ENCODE measurements at regions not wholly inside any gene's neighbourhood (a gene's known extent, or its start where the extent isn't known, plus 50 kb on each side); places are given as distances from the start of the nearest gene placed in this dataset.

DNA sequence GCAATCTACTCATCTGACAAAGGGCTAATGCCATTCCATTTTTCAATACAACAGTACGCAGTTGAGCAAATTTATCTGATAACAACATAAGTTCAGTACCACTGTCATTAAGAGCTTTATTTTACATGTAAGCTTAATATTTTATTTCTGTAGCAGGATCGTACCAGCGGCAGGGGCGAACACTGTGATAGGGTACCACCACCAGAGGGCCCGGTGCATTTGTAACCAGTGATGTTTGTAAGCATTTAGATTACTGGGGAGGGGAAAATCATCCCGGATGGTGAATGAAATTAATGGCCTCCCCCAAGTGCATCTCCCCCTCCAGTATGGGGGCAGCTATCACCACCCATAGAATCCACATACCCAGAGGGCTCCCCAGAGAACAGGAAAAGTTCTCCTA, 179.0 kb downstream of the ADGRA3 start:
- no peak overlapping the region for H2AFZ ChIP-seq (ENCODE audit: low read depth)
- 87% methylated on average over 6 of the region's 6 CpGs for WGBS (ENCODE audit: low lambda C conversion rate)
- H3K4me3 ChIP-seq (ENCODE audit: low read depth in 2 of 2, low read length in 1 of 2), result no peak overlapping the region
- H3K9me3 ChIP-seq, result no peaks in the 10 kb centered on the region
- H3K79me2 ChIP-seq (ENCODE audit: insufficient read depth), result no peaks in the 10 kb centered on the region
- DNase-seq, result no peak
- no peaks in the 10 kb centered on the region for H3K27me3 ChIP-seq (ENCODE audit: insufficient read depth)
- no peaks in the 10 kb centered on the region for H3K9me2 ChIP-seq
- H3K9ac ChIP-seq, result no peak overlapping the region
- ChIA-PET CTCF (interaction anchor here (1.0 kb wide), 1 partner anchor 73 kb away, joined by 3 read pairs; no protein-coding TSS in a partner anchor), POLR2A (no interaction called here)
- no peaks in the 10 kb centered on the region for H3K4me1 ChIP-seq (ENCODE audit: control insufficient read depth in 1 of 2, insufficient read depth in 2 of 2, low read depth in 1 of 2, low read length in 1 of 2)
- no peaks in the 10 kb centered on the region for H3F3A ChIP-seq (replicated peaks; ENCODE audit: insufficient read depth)
- no peaks in the 10 kb centered on the region for H3K36me3 ChIP-seq (replicated peaks in 1 of 2; ENCODE audit: control insufficient read depth in 1 of 2, insufficient read depth in 2 of 2, low read length in 1 of 2)
- H3K4me2 ChIP-seq, result no peak overlapping the region
- H4K20me1 ChIP-seq (ENCODE audit: insufficient read depth), result no peaks in the 10 kb centered on the region
- H3K27ac ChIP-seq (ENCODE audit: low read depth in 2 of 2, low read length in 1 of 2), result no peak overlapping the region
- TF ChIP-seq CHD2 (IDR thresholded peaks at IDR 0.05; ENCODE audit: low read length, partially characterized antibody) (no peak), NRF1 (IDR thresholded peaks at IDR 0.05; ENCODE audit: low read depth, low read length) (no peak), EZH2phosphoT487 (IDR thresholded peaks at IDR 0.05; ENCODE audit: borderline replicate concordance, low read depth) (no peak), RAD21 (IDR thresholded peaks at IDR 0.05; ENCODE audit: low read length) (no peak), RXRA (IDR thresholded peaks at IDR 0.05; ENCODE audit: borderline replicate concordance, low read depth) (no peak), FOXM1 (IDR thresholded peaks at IDR 0.05; ENCODE audit: low read depth) (no peak), EP300 (IDR thresholded peaks at IDR 0.05; ENCODE audit: borderline replicate concordance in 1 of 2, low read depth in 1 of 2, low read length in 1 of 2) (no peak), RCOR1 (IDR thresholded peaks at IDR 0.05; ENCODE audit: low read length) (no peak), TAF1 (IDR thresholded peaks at IDR 0.05; ENCODE audit: borderline replicate concordance, low read depth, low read length) (no peak), GABPA (IDR thresholded peaks at IDR 0.05; ENCODE audit: low read depth) (no peak), JUND (IDR thresholded peaks at IDR 0.05) (no peak), MEF2A (IDR thresholded peaks at IDR 0.05; ENCODE audit: borderline replicate concordance, low read depth) (no peak), YY1 (IDR thresholded peaks at IDR 0.05; ENCODE audit: low read depth) (no peak)
- TF ChIP-seq, protein P1, sequence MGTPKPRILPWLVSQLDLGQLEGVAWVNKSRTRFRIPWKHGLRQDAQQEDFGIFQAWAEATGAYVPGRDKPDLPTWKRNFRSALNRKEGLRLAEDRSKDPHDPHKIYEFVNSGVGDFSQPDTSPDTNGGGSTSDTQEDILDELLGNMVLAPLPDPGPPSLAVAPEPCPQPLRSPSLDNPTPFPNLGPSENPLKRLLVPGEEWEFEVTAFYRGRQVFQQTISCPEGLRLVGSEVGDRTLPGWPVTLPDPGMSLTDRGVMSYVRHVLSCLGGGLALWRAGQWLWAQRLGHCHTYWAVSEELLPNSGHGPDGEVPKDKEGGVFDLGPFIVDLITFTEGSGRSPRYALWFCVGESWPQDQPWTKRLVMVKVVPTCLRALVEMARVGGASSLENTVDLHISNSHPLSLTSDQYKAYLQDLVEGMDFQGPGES (IDR thresholded peaks at IDR 0.05; ENCODE audit: low read depth, low read length), result no peak

DNA sequence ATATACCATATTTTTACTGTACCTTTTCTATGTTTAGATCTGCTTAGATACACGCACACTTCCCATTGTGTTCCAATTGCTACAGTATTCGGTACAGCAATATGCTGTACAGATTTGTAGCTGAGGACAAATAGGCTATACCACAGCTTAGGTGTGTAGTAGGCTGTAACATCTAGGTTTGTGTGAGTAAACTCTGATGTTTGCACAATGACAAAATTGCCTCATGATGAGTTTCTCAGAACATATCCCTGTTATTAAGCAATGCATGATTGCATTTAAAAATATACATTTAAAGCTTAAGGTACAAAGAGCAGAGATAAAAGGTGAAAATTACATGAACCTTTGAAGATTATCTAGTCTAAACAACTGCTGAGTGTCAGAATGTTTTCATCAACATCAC, 181.7 kb downstream of the ADGRA3 start:
- Histone ChIP-seq H3K27ac (ENCODE audit: low read depth in 2 of 2, low read length in 1 of 2) (no peak overlapping the region), H3K4me3 (ENCODE audit: low read depth in 2 of 2, low read length in 1 of 2) (no peak overlapping the region), H3K9me2 (no peaks in the 10 kb centered on the region), H3K36me3 (replicated peaks in 1 of 2; ENCODE audit: control insufficient read depth in 1 of 2, insufficient read depth in 2 of 2, low read length in 1 of 2) (no peaks in the 10 kb centered on the region), H3K4me2 (no peak overlapping the region), H3K9me3 (no peaks in the 10 kb centered on the region), H2AFZ (ENCODE audit: low read depth) (no peak overlapping the region), H3K9ac (no peak overlapping the region), H3K27me3 (ENCODE audit: insufficient read depth) (no peaks in the 10 kb centered on the region), H3K4me1 (ENCODE audit: control insufficient read depth in 1 of 2, insufficient read depth in 2 of 2, low read depth in 1 of 2, low read length in 1 of 2) (no peaks in the 10 kb centered on the region), H3F3A (replicated peaks; ENCODE audit: insufficient read depth) (no peaks in the 10 kb centered on the region), H4K20me1 (ENCODE audit: insufficient read depth) (no peaks in the 10 kb centered on the region), H3K79me2 (ENCODE audit: insufficient read depth) (no peaks in the 10 kb centered on the region)
- WGBS (ENCODE audit: low lambda C conversion rate), result 92% methylated on average over 2 of the region's 2 CpGs
- no peak for DNase-seq
- POLR2A ChIA-PET, result no interaction called here
- CTCF ChIA-PET, result interaction anchor here (1.0 to 2.4 kb wide), 3 partner anchors 12 to 543 kb away, joined by 3 to 6 read pairs (median 3); no protein-coding TSS in a partner anchor
- no peak for TF ChIP-seq MEF2A (IDR thresholded peaks at IDR 0.05; ENCODE audit: borderline replicate concordance, low read depth)
- TF ChIP-seq, protein P2, sequence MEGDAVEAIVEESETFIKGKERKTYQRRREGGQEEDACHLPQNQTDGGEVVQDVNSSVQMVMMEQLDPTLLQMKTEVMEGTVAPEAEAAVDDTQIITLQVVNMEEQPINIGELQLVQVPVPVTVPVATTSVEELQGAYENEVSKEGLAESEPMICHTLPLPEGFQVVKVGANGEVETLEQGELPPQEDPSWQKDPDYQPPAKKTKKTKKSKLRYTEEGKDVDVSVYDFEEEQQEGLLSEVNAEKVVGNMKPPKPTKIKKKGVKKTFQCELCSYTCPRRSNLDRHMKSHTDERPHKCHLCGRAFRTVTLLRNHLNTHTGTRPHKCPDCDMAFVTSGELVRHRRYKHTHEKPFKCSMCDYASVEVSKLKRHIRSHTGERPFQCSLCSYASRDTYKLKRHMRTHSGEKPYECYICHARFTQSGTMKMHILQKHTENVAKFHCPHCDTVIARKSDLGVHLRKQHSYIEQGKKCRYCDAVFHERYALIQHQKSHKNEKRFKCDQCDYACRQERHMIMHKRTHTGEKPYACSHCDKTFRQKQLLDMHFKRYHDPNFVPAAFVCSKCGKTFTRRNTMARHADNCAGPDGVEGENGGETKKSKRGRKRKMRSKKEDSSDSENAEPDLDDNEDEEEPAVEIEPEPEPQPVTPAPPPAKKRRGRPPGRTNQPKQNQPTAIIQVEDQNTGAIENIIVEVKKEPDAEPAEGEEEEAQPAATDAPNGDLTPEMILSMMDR (IDR thresholded peaks at IDR 0.05), result no peak
- TF ChIP-seq, protein P3, sequence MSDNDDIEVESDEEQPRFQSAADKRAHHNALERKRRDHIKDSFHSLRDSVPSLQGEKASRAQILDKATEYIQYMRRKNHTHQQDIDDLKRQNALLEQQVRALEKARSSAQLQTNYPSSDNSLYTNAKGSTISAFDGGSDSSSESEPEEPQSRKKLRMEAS (IDR thresholded peaks at IDR 0.05; ENCODE audit: low read depth), result no peak
- no peak for TF ChIP-seq RFX5 (IDR thresholded peaks at IDR 0.05; ENCODE audit: low read length)
- no peak for TF ChIP-seq SIN3A (IDR thresholded peaks at IDR 0.05; ENCODE audit: borderline replicate concordance, low read depth, low read length)
- TF ChIP-seq ELF1 (IDR thresholded peaks at IDR 0.05), result no peak
- TF ChIP-seq NRF1 (IDR thresholded peaks at IDR 0.05; ENCODE audit: low read depth, low read length), result no peak
- no peak for TF ChIP-seq RAD21 (IDR thresholded peaks at IDR 0.05; ENCODE audit: low read length)
- TF ChIP-seq TEAD4 (IDR thresholded peaks at IDR 0.05; ENCODE audit: borderline replicate concordance, insufficient read depth), result no peak
- TF ChIP-seq, protein P4, sequence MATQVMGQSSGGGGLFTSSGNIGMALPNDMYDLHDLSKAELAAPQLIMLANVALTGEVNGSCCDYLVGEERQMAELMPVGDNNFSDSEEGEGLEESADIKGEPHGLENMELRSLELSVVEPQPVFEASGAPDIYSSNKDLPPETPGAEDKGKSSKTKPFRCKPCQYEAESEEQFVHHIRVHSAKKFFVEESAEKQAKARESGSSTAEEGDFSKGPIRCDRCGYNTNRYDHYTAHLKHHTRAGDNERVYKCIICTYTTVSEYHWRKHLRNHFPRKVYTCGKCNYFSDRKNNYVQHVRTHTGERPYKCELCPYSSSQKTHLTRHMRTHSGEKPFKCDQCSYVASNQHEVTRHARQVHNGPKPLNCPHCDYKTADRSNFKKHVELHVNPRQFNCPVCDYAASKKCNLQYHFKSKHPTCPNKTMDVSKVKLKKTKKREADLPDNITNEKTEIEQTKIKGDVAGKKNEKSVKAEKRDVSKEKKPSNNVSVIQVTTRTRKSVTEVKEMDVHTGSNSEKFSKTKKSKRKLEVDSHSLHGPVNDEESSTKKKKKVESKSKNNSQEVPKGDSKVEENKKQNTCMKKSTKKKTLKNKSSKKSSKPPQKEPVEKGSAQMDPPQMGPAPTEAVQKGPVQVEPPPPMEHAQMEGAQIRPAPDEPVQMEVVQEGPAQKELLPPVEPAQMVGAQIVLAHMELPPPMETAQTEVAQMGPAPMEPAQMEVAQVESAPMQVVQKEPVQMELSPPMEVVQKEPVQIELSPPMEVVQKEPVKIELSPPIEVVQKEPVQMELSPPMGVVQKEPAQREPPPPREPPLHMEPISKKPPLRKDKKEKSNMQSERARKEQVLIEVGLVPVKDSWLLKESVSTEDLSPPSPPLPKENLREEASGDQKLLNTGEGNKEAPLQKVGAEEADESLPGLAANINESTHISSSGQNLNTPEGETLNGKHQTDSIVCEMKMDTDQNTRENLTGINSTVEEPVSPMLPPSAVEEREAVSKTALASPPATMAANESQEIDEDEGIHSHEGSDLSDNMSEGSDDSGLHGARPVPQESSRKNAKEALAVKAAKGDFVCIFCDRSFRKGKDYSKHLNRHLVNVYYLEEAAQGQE (IDR thresholded peaks at IDR 0.05; ENCODE audit: low read depth, low read length), result no peak
- no peak for TF ChIP-seq CHD2 (IDR thresholded peaks at IDR 0.05; ENCODE audit: low read length, partially characterized antibody)
- TF ChIP-seq, protein P1 (IDR thresholded peaks at IDR 0.05; ENCODE audit: low read depth, low read length), result no peak
